Smooth muscle cell (in vitro differentiated cells): ENCODE measurements at regions not wholly inside any gene's neighbourhood (a gene's known extent, or its start where the extent isn't known, plus 50 kb on each side); places are given as distances from the start of the nearest gene placed in this dataset.

Source experiments
- DNase-seq: peaks from one replicate; lab custom pipeline; 2025; ENCODE audit not compliant: unreplicated experiment; lab: John Stamatoyannopoulos, UW
- H2AFZ ChIP-seq: fragments of 200-600 bp; sonication (generic); 2 replicates; pipeline ENCODE4 v1.6.0; 2016; ENCODE audit warnings: antibody characterized with exemption, low read depth, mild to moderate bottlenecking
- H3F3A ChIP-seq: fragments of 200-600 bp; sonication (generic); 2 replicates; pipeline ENCODE4 v1.6.0; 2017; ENCODE audit warnings: antibody characterized with exemption, low read depth
- H3K27ac ChIP-seq: fragments of 200-600 bp; sonication (generic); 2 replicates; pipeline ENCODE4 v1.5.1; 2016; ENCODE audit warnings: low read depth, mild to moderate bottlenecking
- H3K27me3 ChIP-seq: fragments of 200-600 bp; sonication (generic); 2 replicates; pipeline ENCODE4 v1.6.1; 2016; ENCODE audit warnings: low read depth, mild to moderate bottlenecking
- H3K36me3 ChIP-seq: fragments of 200-600 bp; sonication (generic); 2 replicates; pipeline ENCODE4 v1.5.1; 2016; ENCODE audit warnings: low read depth
- H3K4me1 ChIP-seq: fragments of 200-600 bp; sonication (generic); 2 replicates; pipeline ENCODE4 v1.5.1; 2016; ENCODE audit warnings: low read depth
- H3K4me2 ChIP-seq: fragments of 200-600 bp; sonication (generic); 2 replicates; pipeline ENCODE4 v1.6.0; 2016; ENCODE audit warnings: mild to moderate bottlenecking
- H3K4me3 ChIP-seq: fragments of 200-600 bp; sonication (generic); 2 replicates; pipeline ENCODE4 v1.5.1; 2016; ENCODE audit warnings: mild to moderate bottlenecking
- H3K79me2 ChIP-seq: fragments of 200-600 bp; sonication (generic); 2 replicates; pipeline ENCODE4 v1.6.0; 2016; ENCODE audit warnings: low read depth, mild to moderate bottlenecking
- H3K9ac ChIP-seq: fragments of 200-600 bp; sonication (generic); 2 replicates; pipeline ENCODE4 v1.6.0; 2016; ENCODE audit warnings: low read depth
- H3K9me3 ChIP-seq: fragments of 200-600 bp; sonication (generic); replicated peaks from 2 replicates; pipeline ENCODE4 v1.5.1; 2016; ENCODE audit warnings: low read depth
- H4K20me1 ChIP-seq: fragments of 200-600 bp; sonication (generic); 2 replicates; pipeline ENCODE4 v1.6.0; 2016; ENCODE audit warnings: low read depth
- WGBS: methylation state at CpG from one replicate; pipeline ENCODE4 v1.1.7; 2016; ENCODE audit warnings: low lambda C conversion rate; 5-methylcytosine and 5-hydroxymethylcytosine counted together
- TF ChIP-seq, protein P1 (sequence below): fragments of 200-600 bp; sonication (generic); IDR thresholded peaks from 2 replicates; pipeline ENCODE4 v1.5.1; 2017; ENCODE audit warnings: borderline replicate concordance, mild to moderate bottlenecking, antibody characterized with exemption; ENCODE audit not compliant: insufficient read depth, poor library complexity, severe bottlenecking

DNA sequence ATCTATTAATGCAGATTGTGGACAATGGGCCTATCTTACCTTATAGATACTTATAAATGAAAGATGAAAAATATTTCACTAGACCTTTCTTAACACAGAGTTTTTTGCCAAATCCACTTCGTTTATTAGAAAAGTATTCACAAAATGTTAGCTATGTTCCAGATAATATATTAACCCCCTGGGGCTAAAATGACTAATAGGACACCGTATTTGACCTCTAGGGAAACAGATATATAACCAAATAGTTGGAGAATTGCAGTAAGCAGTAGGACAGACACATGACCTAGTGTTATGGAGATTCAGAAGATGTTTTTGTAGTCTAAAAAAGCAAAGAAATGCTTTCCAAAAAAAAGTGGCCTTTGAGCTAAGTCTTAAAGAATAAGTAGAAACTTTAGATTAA, 106.9 kb downstream of the SEC16B start:
- H3K4me2 ChIP-seq: no peak overlapping the region
- H3F3A ChIP-seq: no peaks in the 10 kb centered on the region
- no peaks in the 10 kb centered on the region for H3K4me1 ChIP-seq
- DNase-seq: no peak
- TF ChIP-seq, protein P1, sequence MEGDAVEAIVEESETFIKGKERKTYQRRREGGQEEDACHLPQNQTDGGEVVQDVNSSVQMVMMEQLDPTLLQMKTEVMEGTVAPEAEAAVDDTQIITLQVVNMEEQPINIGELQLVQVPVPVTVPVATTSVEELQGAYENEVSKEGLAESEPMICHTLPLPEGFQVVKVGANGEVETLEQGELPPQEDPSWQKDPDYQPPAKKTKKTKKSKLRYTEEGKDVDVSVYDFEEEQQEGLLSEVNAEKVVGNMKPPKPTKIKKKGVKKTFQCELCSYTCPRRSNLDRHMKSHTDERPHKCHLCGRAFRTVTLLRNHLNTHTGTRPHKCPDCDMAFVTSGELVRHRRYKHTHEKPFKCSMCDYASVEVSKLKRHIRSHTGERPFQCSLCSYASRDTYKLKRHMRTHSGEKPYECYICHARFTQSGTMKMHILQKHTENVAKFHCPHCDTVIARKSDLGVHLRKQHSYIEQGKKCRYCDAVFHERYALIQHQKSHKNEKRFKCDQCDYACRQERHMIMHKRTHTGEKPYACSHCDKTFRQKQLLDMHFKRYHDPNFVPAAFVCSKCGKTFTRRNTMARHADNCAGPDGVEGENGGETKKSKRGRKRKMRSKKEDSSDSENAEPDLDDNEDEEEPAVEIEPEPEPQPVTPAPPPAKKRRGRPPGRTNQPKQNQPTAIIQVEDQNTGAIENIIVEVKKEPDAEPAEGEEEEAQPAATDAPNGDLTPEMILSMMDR: no peak
- H3K36me3 ChIP-seq: no peaks in the 10 kb centered on the region
- no peaks in the 10 kb centered on the region for H3K27me3 ChIP-seq
- no peak overlapping the region for H2AFZ ChIP-seq
- no peaks in the 10 kb centered on the region for H3K79me2 ChIP-seq
- no peak overlapping the region for H3K4me3 ChIP-seq
- WGBS: 68% methylated on average over 2 of the region's 2 CpGs
- H3K9me3 ChIP-seq: no peaks in the 10 kb centered on the region
- H3K27ac ChIP-seq: no peak overlapping the region
- no peaks in the 10 kb centered on the region for H4K20me1 ChIP-seq
- H3K9ac ChIP-seq: no peak overlapping the region

DNA sequence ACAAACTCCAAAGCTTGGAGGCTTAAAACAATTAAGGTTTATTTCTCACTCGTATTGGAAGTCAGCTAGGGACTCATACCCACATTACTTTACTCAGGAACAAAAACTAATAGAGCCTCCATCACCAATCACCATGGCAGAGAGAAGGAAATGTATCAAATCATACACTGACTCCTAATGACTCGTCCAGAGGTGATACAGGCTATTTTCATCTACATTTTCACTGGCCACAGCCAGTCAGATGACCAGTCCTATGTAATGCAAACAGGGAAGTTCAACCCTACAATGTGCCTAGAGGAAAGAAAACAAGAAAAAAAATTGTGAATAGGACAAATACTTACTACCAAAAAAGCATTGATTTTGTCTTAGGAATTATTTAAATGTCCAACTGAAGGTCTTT, 110.3 kb downstream of the SEC16B start:
- H3K27ac ChIP-seq: no peak overlapping the region
- 85% methylated on average over 2 of the region's 2 CpGs for WGBS
- H3K36me3 ChIP-seq: no peaks in the 10 kb centered on the region
- TF ChIP-seq, protein P1: no peak
- H3K9me3 ChIP-seq: no peaks in the 10 kb centered on the region
- H3K79me2 ChIP-seq: no peaks in the 10 kb centered on the region
- H3K9ac ChIP-seq: no peak overlapping the region
- no peak overlapping the region for H2AFZ ChIP-seq
- no peaks in the 10 kb centered on the region for H3F3A ChIP-seq
- H4K20me1 ChIP-seq: no peaks in the 10 kb centered on the region
- DNase-seq: no peak
- H3K27me3 ChIP-seq: no peaks in the 10 kb centered on the region
- H3K4me1 ChIP-seq: no peaks in the 10 kb centered on the region
- no peak overlapping the region for H3K4me3 ChIP-seq
- H3K4me2 ChIP-seq: no peak overlapping the region

DNA sequence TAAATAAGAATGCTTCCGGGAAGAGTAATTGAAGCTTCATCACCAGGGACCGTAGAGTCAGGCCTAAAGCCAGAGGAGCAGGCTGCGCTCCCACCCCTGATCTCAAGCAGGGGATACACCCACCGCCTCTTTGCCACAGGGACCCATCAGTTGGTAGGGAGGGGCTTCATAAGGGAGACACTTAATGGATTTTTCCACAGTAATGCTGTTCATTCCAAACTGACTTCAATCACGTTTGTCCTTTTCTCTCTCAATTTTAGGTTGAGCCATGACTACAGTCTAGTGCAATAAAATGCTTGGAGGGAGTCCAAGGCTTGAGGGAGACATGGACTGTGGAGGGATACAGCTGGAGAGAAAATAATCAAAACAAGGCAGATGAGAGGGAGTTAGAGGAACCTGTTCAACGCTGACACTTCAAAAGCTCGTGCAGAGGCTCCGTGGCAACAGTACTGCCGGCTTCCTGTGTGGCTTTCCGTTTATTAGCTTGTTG, 111.5 kb downstream of the SEC16B start:
- TF ChIP-seq, protein P1: no peak
- Histone ChIP-seq H3K27me3 (no peaks in the 10 kb centered on the region), H3K9me3 (no peaks in the 10 kb centered on the region), H3K79me2 (no peaks in the 10 kb centered on the region), H3K4me3 (no peak overlapping the region), H3K27ac (no peak overlapping the region), H3K4me1 (no peaks in the 10 kb centered on the region), H3K4me2 (no peak overlapping the region), H3K36me3 (no peaks in the 10 kb centered on the region), H4K20me1 (no peaks in the 10 kb centered on the region), H3K9ac (no peak overlapping the region), H2AFZ (no peak overlapping the region), H3F3A (no peaks in the 10 kb centered on the region)
- WGBS: 79% methylated on average over 10 of the region's 10 CpGs
- no peak for DNase-seq

DNA sequence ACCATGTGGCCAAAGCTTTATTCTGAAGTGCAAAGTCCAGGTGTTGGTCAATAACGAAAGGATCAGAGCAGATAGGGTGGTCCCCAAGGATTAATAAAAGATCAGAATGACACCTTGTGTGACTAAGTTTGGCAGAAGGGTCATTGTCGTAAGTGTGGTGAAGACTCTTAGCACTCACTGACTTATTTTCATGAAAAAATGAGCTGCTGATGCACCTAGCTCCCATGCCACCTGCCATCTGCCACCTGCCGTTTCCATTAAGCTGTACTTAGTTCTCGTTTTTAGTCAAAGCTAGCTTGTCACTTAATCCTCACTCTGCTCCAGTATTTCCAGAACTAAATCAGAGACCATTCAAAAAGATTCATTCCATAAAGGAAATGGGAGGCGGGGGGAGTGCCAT, 112.6 kb downstream of the SEC16B start:
- Histone ChIP-seq H4K20me1 (no peaks in the 10 kb centered on the region), H3K4me2 (no peak overlapping the region), H3K9me3 (no peaks in the 10 kb centered on the region), H3K9ac (no peak overlapping the region), H3K27me3 (no peaks in the 10 kb centered on the region), H3K4me3 (no peak overlapping the region), H3K27ac (no peak overlapping the region), H3F3A (no peaks in the 10 kb centered on the region), H3K79me2 (no peaks in the 10 kb centered on the region), H2AFZ (no peak overlapping the region), H3K4me1 (no peaks in the 10 kb centered on the region), H3K36me3 (no peaks in the 10 kb centered on the region)
- no peak for DNase-seq
- 92% methylated on average over 5 of the region's 5 CpGs for WGBS
- TF ChIP-seq, protein P1: no peak
